ENCODE measurements at regions not wholly inside any gene's neighbourhood (a gene's known extent, or its start where the extent isn't known, plus 50 kb on each side); places are given as distances from the start of the nearest gene placed in this dataset.

DNA sequence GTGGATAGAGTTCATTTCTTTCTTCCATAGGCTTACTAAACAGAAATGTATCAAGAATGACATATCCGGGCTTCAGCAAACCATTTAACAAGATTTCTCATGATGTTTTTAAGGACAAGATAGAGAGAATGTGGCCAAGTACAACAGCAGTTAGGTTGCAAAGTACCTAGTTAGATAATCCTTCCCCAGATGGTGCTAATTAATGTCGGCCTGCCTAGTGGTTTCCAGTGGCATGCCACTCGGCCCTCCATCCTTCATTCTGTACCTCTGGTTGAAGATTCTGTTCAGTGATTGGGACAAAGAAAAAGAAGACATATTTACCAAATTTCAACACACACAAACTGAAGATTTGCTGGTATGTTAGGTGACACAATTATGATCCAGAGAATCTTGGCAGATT is 212.1 kb downstream of the MACC1 start:
- no peaks in the 10 kb centered on the region for H3K27me3 ChIP-seq (ENCODE audit: insufficient read depth, low read length, poor library complexity, severe bottlenecking)
- no peaks in the 10 kb centered on the region for H3K9me3 ChIP-seq (ENCODE audit: insufficient read depth, low read depth, low read length)
- H3K4me1 ChIP-seq (ENCODE audit: insufficient read depth, low read length, poor library complexity, severe bottlenecking) = no peaks in the 10 kb centered on the region
- H3K9ac ChIP-seq (ENCODE audit: low read depth, low read length, poor library complexity, severe bottlenecking) = no peak overlapping the region
- H4K20me1 ChIP-seq (ENCODE audit: insufficient read depth, low read length, poor library complexity, severe bottlenecking) = no peaks in the 10 kb centered on the region
- TF ChIP-seq, protein P1, sequence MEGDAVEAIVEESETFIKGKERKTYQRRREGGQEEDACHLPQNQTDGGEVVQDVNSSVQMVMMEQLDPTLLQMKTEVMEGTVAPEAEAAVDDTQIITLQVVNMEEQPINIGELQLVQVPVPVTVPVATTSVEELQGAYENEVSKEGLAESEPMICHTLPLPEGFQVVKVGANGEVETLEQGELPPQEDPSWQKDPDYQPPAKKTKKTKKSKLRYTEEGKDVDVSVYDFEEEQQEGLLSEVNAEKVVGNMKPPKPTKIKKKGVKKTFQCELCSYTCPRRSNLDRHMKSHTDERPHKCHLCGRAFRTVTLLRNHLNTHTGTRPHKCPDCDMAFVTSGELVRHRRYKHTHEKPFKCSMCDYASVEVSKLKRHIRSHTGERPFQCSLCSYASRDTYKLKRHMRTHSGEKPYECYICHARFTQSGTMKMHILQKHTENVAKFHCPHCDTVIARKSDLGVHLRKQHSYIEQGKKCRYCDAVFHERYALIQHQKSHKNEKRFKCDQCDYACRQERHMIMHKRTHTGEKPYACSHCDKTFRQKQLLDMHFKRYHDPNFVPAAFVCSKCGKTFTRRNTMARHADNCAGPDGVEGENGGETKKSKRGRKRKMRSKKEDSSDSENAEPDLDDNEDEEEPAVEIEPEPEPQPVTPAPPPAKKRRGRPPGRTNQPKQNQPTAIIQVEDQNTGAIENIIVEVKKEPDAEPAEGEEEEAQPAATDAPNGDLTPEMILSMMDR (conservative IDR thresholded peaks at IDR 0.05; ENCODE audit: low read length) = no peak
- no peak for TF ChIP-seq EZH2phosphoT487 (IDR thresholded peaks at IDR 0.05; ENCODE audit: borderline replicate concordance)
- H3K9me2 ChIP-seq (replicated peaks; ENCODE audit: low read depth, low read length) = no peaks in the 10 kb centered on the region
- no peaks in the 10 kb centered on the region for H3K36me3 ChIP-seq (ENCODE audit: insufficient read depth, low read length)
- no peak overlapping the region for H3K4me3 ChIP-seq (ENCODE audit: low read length, poor library complexity, severe bottlenecking)
- H3F3A ChIP-seq (ENCODE audit: low read depth) = no peaks in the 10 kb centered on the region
- no peak overlapping the region for H2AFZ ChIP-seq (ENCODE audit: low read length)
- no peaks in the 10 kb centered on the region for H3K79me2 ChIP-seq (ENCODE audit: insufficient read depth, low read length)
- no peak overlapping the region for H3K4me2 ChIP-seq (ENCODE audit: low read depth, low read length, poor library complexity, severe bottlenecking)

- Histone ChIP-seq H3K36me3 (ENCODE audit: insufficient read depth, low read length) (no peaks in the 10 kb centered on the region), H4K20me1 (ENCODE audit: insufficient read depth, low read length, poor library complexity, severe bottlenecking) (no peaks in the 10 kb centered on the region), H3K27me3 (ENCODE audit: insufficient read depth, low read length, poor library complexity, severe bottlenecking) (no peaks in the 10 kb centered on the region), H2AFZ (ENCODE audit: low read length) (no peak overlapping the region), H3K9ac (ENCODE audit: low read depth, low read length, poor library complexity, severe bottlenecking) (no peak overlapping the region), H3F3A (ENCODE audit: low read depth) (no peaks in the 10 kb centered on the region), H3K4me2 (ENCODE audit: low read depth, low read length, poor library complexity, severe bottlenecking) (no peak overlapping the region), H3K79me2 (ENCODE audit: insufficient read depth, low read length) (no peaks in the 10 kb centered on the region), H3K9me2 (replicated peaks; ENCODE audit: low read depth, low read length) (no peaks in the 10 kb centered on the region), H3K9me3 (ENCODE audit: insufficient read depth, low read depth, low read length) (no peaks in the 10 kb centered on the region), H3K4me3 (ENCODE audit: low read length, poor library complexity, severe bottlenecking) (no peak overlapping the region), H3K4me1 (ENCODE audit: insufficient read depth, low read length, poor library complexity, severe bottlenecking) (no peaks in the 10 kb centered on the region)
- TF ChIP-seq EZH2phosphoT487 (IDR thresholded peaks at IDR 0.05; ENCODE audit: borderline replicate concordance) = no peak
- TF ChIP-seq, protein P1 (conservative IDR thresholded peaks at IDR 0.05; ENCODE audit: low read length) = no peak
These were observed 217.5 kb downstream of the MACC1 start for GRCh38 chr7:19999681-20000080.

DNA sequence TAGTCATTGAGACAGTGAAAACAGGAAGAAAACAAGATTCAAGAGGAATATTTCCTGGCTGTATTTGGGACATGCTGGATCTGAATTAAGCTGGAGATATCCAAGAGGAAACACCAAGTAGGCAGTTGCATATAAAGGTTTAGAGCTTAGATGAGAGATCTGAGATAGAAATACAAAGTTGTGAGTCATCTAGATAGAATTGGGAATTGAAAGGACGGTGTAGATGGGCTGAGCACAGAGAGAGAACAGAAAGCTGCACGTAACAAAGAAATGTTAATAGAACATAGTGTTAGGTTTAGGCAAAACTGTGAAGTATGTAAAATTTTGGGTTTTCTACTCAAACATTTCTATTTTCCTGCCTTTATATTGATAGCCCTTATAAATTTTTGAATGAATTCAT is 218.5 kb upstream of the TMEM196 start:
- TF ChIP-seq, protein P1 (conservative IDR thresholded peaks at IDR 0.05; ENCODE audit: low read length) = no peak
- no peak for TF ChIP-seq EZH2phosphoT487 (IDR thresholded peaks at IDR 0.05; ENCODE audit: borderline replicate concordance)
- Histone ChIP-seq H3K79me2 (ENCODE audit: insufficient read depth, low read length) (no peaks in the 10 kb centered on the region), H3K4me3 (ENCODE audit: low read length, poor library complexity, severe bottlenecking) (no peak overlapping the region), H3K4me2 (ENCODE audit: low read depth, low read length, poor library complexity, severe bottlenecking) (no peak overlapping the region), H3K27me3 (ENCODE audit: insufficient read depth, low read length, poor library complexity, severe bottlenecking) (no peaks in the 10 kb centered on the region), H2AFZ (ENCODE audit: low read length) (no peak overlapping the region), H3K9ac (ENCODE audit: low read depth, low read length, poor library complexity, severe bottlenecking) (no peak overlapping the region), H3K4me1 (ENCODE audit: insufficient read depth, low read length, poor library complexity, severe bottlenecking) (no peaks in the 10 kb centered on the region), H3K9me3 (ENCODE audit: insufficient read depth, low read depth, low read length) (no peaks in the 10 kb centered on the region), H4K20me1 (ENCODE audit: insufficient read depth, low read length, poor library complexity, severe bottlenecking) (no peaks in the 10 kb centered on the region), H3K9me2 (replicated peaks; ENCODE audit: low read depth, low read length) (no peaks in the 10 kb centered on the region), H3F3A (ENCODE audit: low read depth) (no peaks in the 10 kb centered on the region), H3K36me3 (ENCODE audit: insufficient read depth, low read length) (no peaks in the 10 kb centered on the region)

Data from Loucy (cell line).